Neural progenitor cell (in vitro differentiated cells): ENCODE measurements at regions not wholly inside any gene's neighbourhood (a gene's known extent, or its start where the extent isn't known, plus 50 kb on each side); places are given as distances from the start of the nearest gene placed in this dataset.

Experiments used
- DNase-seq: peaks from one replicate; pipeline ENCODE4 v3.0.0-alpha.2; 2016; ENCODE audit warnings: low spot score
- H2AFZ ChIP-seq: fragments of 200-600 bp; sonication (generic); replicated peaks from 2 replicates; pipeline ENCODE4 v1.6.1; 2016; ENCODE audit warnings: antibody characterized with exemption
- H3F3A ChIP-seq: fragments of 200-600 bp; sonication (generic); 2 replicates; pipeline ENCODE4 v1.6.1; 2016; ENCODE audit warnings: antibody characterized with exemption, low read depth
- H3K27ac ChIP-seq: fragments of 200-600 bp; sonication (generic); 2 replicates; pipeline ENCODE4 v1.5.1; 2016; ENCODE audit warnings: mild to moderate bottlenecking
- H3K27me3 ChIP-seq: fragments of 200-600 bp; sonication (generic); 2 replicates; pipeline ENCODE4 v1.6.1; 2016; ENCODE audit warnings: mild to moderate bottlenecking, moderate library complexity
- H3K36me3 ChIP-seq: fragments of 200-600 bp; sonication (generic); 2 replicates; pipeline ENCODE4 v1.5.1; 2016
- H3K4me1 ChIP-seq: fragments of 200-600 bp; sonication (generic); 2 replicates; pipeline ENCODE4 v1.6.1; 2016; ENCODE audit warnings: mixed run types
- H3K4me2 ChIP-seq: fragments of 200-600 bp; sonication (generic); 2 replicates; pipeline ENCODE4 v1.6.1; 2016
- H3K4me3 ChIP-seq: fragments of 200-600 bp; sonication (generic); 2 replicates; pipeline ENCODE4 v1.5.1; 2016
- H3K79me2 ChIP-seq: fragments of 200-600 bp; sonication (generic); 2 replicates; pipeline ENCODE4 v1.6.1; 2016; ENCODE audit warnings: low read depth
- H3K9ac ChIP-seq: fragments of 200-600 bp; sonication (generic); 2 replicates; pipeline ENCODE4 v1.6.1; 2016
- H3K9me3 ChIP-seq: fragments of 200-600 bp; sonication (generic); 2 replicates; pipeline ENCODE4 v1.5.1; 2016; ENCODE audit warnings: low read depth
- H4K20me1 ChIP-seq: fragments of 200-600 bp; sonication (generic); 2 replicates; pipeline ENCODE4 v1.6.1; 2016; ENCODE audit warnings: low read depth
- H3K27ac Mint-ChIP-seq: 3 replicates; pipeline ENCODE4 v1.8.0; 2021; ENCODE audit warnings: mixed read lengths
- H3K27me3 Mint-ChIP-seq: 2 replicates; pipeline ENCODE4 v1.8.0; 2022; ENCODE audit warnings: low read depth, mild to moderate bottlenecking, inconsistent platforms, moderate library complexity, mixed read lengths; ENCODE audit not compliant: insufficient read depth
- H3K36me3 Mint-ChIP-seq: 3 replicates; pipeline ENCODE4 v1.8.0; 2021; ENCODE audit warnings: mixed read lengths
- H3K4me1 Mint-ChIP-seq: 3 replicates; pipeline ENCODE4 v1.8.0; 2021; ENCODE audit warnings: mixed read lengths
- H3K4me3 Mint-ChIP-seq: 3 replicates; pipeline ENCODE4 v1.8.0; 2021; ENCODE audit warnings: mild to moderate bottlenecking, moderate library complexity, mixed read lengths
- H3K9me3 Mint-ChIP-seq: 3 replicates; pipeline ENCODE4 v1.8.0; 2020; ENCODE audit warnings: mixed read lengths
- EZH2 ChIP-seq: fragments of 200-600 bp; sonication (generic); IDR thresholded peaks from 2 replicates; pipeline ENCODE4 v1.6.1; 2017; ENCODE audit warnings: antibody characterized with exemption, mild to moderate bottlenecking, moderate library complexity
- EZH2phosphoT487 ChIP-seq: fragments of 200-600 bp; sonication (generic); IDR thresholded peaks from 2 replicates; pipeline ENCODE4 v1.6.1; 2017; ENCODE audit warnings: antibody characterized with exemption
- TF ChIP-seq, protein P1 (sequence below): fragments of 200-600 bp; sonication (generic); IDR thresholded peaks from 2 replicates; pipeline ENCODE4 v1.5.1; 2017; ENCODE audit warnings: antibody characterized with exemption, mild to moderate bottlenecking

DNA sequence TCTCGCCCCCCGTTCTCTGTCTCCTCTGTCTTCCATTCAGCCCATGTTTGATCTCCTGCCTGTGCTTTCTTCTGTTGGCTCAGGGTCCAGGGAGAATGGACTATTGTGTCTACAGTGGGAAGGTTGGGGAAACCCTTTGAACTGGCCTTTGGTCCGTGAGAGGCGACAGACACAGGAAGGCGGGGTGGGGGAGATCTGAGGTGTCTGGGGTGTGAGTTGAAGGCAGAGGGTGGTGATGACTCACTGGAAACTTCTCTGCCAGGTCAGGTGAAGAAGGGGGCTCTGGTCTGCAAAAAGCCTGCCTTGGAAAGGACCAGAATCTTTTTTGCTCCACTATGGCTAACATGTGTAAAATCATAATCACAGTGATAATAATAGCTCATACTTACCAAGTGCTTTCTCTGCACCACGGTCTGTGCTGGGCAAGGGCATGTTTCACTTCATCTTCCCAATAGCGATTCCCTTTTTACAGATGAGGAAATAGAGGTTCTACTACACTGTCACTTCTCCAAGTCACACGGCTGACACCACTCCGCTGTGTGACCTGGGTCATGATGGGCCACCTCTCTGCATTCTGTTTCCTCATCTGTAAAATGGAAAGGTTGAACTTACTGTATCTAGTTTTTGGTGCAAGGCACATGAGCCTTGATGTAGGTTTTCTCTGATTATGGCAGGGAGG, 99.8 kb upstream of the ALX4 start:
- no peaks in the 10 kb centered on the region for H3K36me3 Mint-ChIP-seq
- no peaks in the 10 kb centered on the region for H3K27me3 ChIP-seq
- no peak overlapping the region for H3K4me2 ChIP-seq
- no peaks in the 10 kb centered on the region for H4K20me1 ChIP-seq
- no peak overlapping the region for H3K4me3 Mint-ChIP-seq
- H3K4me1 ChIP-seq: no peaks in the 10 kb centered on the region
- TF ChIP-seq EZH2phosphoT487 (no peak), EZH2 (no peak)
- H3K36me3 ChIP-seq: no peaks in the 10 kb centered on the region
- peaks cover 12% of the 10 kb centered on the region for H3K4me1 Mint-ChIP-seq
- H3K4me3 ChIP-seq: no peak overlapping the region
- no peaks in the 10 kb centered on the region for H3K9me3 ChIP-seq
- H3K27me3 Mint-ChIP-seq: peaks cover 16% of the 10 kb centered on the region
- H3K9me3 Mint-ChIP-seq: peaks cover 10% of the 10 kb centered on the region
- no peak for DNase-seq
- H3K79me2 ChIP-seq: no peaks in the 10 kb centered on the region
- no peaks in the 10 kb centered on the region for H3F3A ChIP-seq
- no peak overlapping the region for H2AFZ ChIP-seq
- no peak overlapping the region for H3K27ac ChIP-seq
- no peak overlapping the region for H3K9ac ChIP-seq
- H3K27ac Mint-ChIP-seq: peak overlapping the region; percentile 51

DNA sequence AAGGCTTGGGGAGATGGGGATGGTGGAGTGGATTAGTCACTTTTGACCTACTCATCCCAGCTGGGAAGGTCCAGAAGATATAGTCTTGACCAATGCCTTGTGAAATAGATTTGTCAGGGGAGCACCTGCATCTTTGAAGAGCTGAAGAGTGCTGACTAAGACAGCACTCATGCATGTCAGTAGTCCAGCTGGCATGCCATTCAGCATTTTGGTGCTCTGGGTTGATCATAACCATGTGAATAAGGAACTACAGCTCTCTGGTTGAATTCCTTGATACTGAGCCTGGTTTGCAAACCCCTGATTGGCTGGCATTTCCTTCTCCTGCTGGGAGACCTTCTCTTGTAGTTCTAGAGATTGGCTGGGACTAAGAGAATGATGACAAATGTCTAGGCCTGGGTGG, 106.8 kb upstream of the ALX4 start:
- TF ChIP-seq, protein P1, sequence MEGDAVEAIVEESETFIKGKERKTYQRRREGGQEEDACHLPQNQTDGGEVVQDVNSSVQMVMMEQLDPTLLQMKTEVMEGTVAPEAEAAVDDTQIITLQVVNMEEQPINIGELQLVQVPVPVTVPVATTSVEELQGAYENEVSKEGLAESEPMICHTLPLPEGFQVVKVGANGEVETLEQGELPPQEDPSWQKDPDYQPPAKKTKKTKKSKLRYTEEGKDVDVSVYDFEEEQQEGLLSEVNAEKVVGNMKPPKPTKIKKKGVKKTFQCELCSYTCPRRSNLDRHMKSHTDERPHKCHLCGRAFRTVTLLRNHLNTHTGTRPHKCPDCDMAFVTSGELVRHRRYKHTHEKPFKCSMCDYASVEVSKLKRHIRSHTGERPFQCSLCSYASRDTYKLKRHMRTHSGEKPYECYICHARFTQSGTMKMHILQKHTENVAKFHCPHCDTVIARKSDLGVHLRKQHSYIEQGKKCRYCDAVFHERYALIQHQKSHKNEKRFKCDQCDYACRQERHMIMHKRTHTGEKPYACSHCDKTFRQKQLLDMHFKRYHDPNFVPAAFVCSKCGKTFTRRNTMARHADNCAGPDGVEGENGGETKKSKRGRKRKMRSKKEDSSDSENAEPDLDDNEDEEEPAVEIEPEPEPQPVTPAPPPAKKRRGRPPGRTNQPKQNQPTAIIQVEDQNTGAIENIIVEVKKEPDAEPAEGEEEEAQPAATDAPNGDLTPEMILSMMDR: no peak
- Histone ChIP-seq H3F3A (peaks cover 14% of the 10 kb centered on the region), H3K27me3 (peaks cover 10% of the 10 kb centered on the region), H2AFZ (no peak overlapping the region), H3K36me3 (no peaks in the 10 kb centered on the region), H3K4me2 (no peak overlapping the region), H4K20me1 (no peaks in the 10 kb centered on the region), H3K4me1 (peaks cover 11% of the 10 kb centered on the region), H3K9me3 (no peaks in the 10 kb centered on the region), H3K79me2 (no peaks in the 10 kb centered on the region), H3K4me3 (no peak overlapping the region), H3K27ac (no peak overlapping the region), H3K9ac (no peak overlapping the region)
- peaks cover 29% of the 10 kb centered on the region for H3K4me1 Mint-ChIP-seq
- H3K4me3 Mint-ChIP-seq: no peak overlapping the region
- H3K27me3 Mint-ChIP-seq: peaks cover 7% of the 10 kb centered on the region
- no peak for DNase-seq
- H3K9me3 Mint-ChIP-seq: peaks cover 5% of the 10 kb centered on the region
- no peaks in the 10 kb centered on the region for H3K36me3 Mint-ChIP-seq
- H3K27ac Mint-ChIP-seq: no peak overlapping the region

DNA sequence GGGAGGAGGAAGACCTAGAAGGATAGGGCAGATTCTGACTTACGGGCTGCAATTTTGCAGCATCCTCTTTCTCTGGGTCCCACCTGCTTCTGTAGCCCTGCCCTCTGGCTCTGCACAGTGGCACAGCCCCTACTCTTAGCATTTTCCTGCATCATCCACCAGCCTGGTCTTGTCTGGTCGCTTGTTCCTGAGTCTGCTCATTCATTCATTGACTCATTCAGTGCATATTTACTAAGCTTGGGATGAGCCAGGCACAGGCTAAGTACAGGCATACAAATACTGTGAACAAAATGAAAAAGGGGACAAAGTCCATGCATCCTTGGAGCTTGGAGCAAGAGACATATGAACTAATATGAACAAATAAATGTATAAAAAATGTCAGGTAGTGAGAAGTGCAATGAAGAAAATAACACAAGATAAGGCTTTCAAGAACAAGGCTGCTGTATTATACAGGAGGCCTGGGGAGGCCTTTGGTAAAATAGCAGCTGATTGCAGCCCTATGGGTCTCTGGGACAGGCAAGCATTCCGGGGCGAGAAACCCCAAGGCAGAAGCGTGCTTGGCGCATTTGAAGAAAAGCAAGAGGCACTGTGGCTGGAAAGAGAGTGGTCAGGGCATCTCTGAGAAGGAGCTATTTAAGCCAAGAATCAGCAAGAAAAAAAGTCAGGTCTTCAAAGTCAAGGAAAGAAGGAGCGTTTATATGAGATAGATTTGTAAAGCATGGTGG, 108.0 kb upstream of the ALX4 start:
- no peaks in the 10 kb centered on the region for H4K20me1 ChIP-seq
- no peak overlapping the region for H2AFZ ChIP-seq
- H3K4me3 Mint-ChIP-seq: no peak overlapping the region
- H3K36me3 Mint-ChIP-seq: no peaks in the 10 kb centered on the region
- H3K4me1 Mint-ChIP-seq: peaks cover 33% of the 10 kb centered on the region
- H3K27ac ChIP-seq: no peak overlapping the region
- H3K27ac Mint-ChIP-seq: peak overlapping the region; percentile 24
- peaks cover 2% of the 10 kb centered on the region for H3K9me3 Mint-ChIP-seq
- H3K27me3 Mint-ChIP-seq: peaks cover 2% of the 10 kb centered on the region
- no peak overlapping the region for H3K9ac ChIP-seq
- H3F3A ChIP-seq: peaks cover 16% of the 10 kb centered on the region
- no peaks in the 10 kb centered on the region for H3K79me2 ChIP-seq
- H3K4me2 ChIP-seq: no peak overlapping the region
- H3K36me3 ChIP-seq: no peaks in the 10 kb centered on the region
- TF ChIP-seq EZH2phosphoT487 (no peak), EZH2 (no peak)
- TF ChIP-seq, protein P1: no peak
- H3K27me3 ChIP-seq: peaks cover 10% of the 10 kb centered on the region
- H3K4me3 ChIP-seq: no peak overlapping the region
- H3K4me1 ChIP-seq: peaks cover 15% of the 10 kb centered on the region
- no peak for DNase-seq
- H3K9me3 ChIP-seq: no peaks in the 10 kb centered on the region

DNA sequence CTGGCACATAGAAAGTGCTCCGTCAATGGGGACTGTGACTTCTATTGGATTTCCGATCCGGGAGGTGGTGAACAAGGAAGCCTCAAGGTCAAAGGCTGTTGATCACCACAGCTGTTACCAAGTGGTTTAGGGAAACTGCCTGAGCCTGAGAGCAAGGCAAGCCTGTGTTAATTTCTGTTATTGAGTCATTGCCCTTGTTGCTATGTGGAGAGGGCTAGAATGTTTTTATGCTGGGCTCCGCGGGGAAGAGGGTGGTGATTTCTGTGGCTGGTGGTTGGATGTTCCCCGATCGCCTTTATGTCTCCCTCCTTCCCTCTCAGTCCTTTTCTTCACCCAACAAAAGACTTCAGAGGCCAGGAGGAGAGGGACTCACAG, 108.5 kb upstream of the ALX4 start:
- H3K36me3 ChIP-seq: no peaks in the 10 kb centered on the region
- no peak overlapping the region for H3K4me3 Mint-ChIP-seq
- H2AFZ ChIP-seq: no peak overlapping the region
- H3K27ac Mint-ChIP-seq: peak overlapping the region; percentile 38
- H3K27ac ChIP-seq: no peak overlapping the region
- no peak overlapping the region for H3K4me3 ChIP-seq
- no peaks in the 10 kb centered on the region for H3K9me3 ChIP-seq
- peaks cover 33% of the 10 kb centered on the region for H3K4me1 Mint-ChIP-seq
- H3K27me3 Mint-ChIP-seq: peaks cover 2% of the 10 kb centered on the region
- H3K27me3 ChIP-seq: peaks cover 10% of the 10 kb centered on the region
- peaks cover 16% of the 10 kb centered on the region for H3F3A ChIP-seq
- no peaks in the 10 kb centered on the region for H4K20me1 ChIP-seq
- no peak overlapping the region for H3K4me2 ChIP-seq
- TF ChIP-seq EZH2: no peak
- TF ChIP-seq, protein P1: no peak
- TF ChIP-seq EZH2phosphoT487: no peak
- DNase-seq: no peak
- no peak overlapping the region for H3K9ac ChIP-seq
- H3K79me2 ChIP-seq: no peaks in the 10 kb centered on the region
- peaks cover 15% of the 10 kb centered on the region for H3K4me1 ChIP-seq
- peaks cover 2% of the 10 kb centered on the region for H3K9me3 Mint-ChIP-seq
- no peaks in the 10 kb centered on the region for H3K36me3 Mint-ChIP-seq
